Epithelial cell of proximal tubule (primary cell): ENCODE measurements at regions not wholly inside any gene's neighbourhood (a gene's known extent, or its start where the extent isn't known, plus 50 kb on each side); places are given as distances from the start of the nearest gene placed in this dataset.

Experiments used
- DNase-seq: peaks from one replicate; pipeline ENCODE4 v3.0.0-alpha.2; 2011; ENCODE audit warnings: low read depth
- H3K4me3 ChIP-seq: 2 replicates; pipeline ENCODE4 v1.5.1; 2011; ENCODE audit warnings: low read depth, mild to moderate bottlenecking, low read length
- CTCF ChIP-seq: conservative IDR thresholded peaks from 2 replicates; pipeline ENCODE4 v1.5.1; 2012; ENCODE audit warnings: low read depth, mild to moderate bottlenecking, low read length

- DNase-seq: no peak
- no peak overlapping the region for H3K4me3 ChIP-seq
- TF ChIP-seq CTCF: no peak
Measured at GRCh38 chr19:5290336-5291262, 50.0 kb downstream of the PTPRS start.

GRCh38 chr19:5289060-5289990, 51.3 kb downstream of the PTPRS start:
- H3K4me3 ChIP-seq: no peak overlapping the region
- no peak for TF ChIP-seq CTCF
- DNase-seq: no peak

GRCh38 chr19:5288347-5288739, 52.3 kb downstream of the PTPRS start:
- H3K4me3 ChIP-seq: no peak overlapping the region
- no peak for DNase-seq
- no peak for TF ChIP-seq CTCF

DNA sequence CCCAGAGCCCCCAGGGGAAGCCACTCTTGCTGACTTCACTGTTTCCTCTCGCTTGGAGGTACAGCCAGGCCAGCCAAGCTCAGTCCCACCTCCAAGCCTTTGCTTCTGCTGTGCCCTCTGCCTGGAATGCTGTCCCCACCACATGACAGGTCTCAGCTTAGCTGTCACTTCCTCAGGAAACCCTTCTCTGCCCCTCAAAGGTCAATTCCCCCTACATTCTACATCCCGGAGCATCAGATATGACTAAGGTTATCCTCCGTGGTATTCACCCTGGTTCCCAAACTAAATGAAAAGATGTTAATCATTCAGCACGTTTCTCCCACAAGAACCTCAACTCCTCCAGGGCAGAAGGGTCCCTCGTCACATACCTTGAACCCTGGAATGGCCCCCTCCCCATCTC, 53.5 kb downstream of the PTPRS start:
- H3K4me3 ChIP-seq: no peak overlapping the region
- DNase-seq: no peak
- no peak for TF ChIP-seq CTCF

DNA sequence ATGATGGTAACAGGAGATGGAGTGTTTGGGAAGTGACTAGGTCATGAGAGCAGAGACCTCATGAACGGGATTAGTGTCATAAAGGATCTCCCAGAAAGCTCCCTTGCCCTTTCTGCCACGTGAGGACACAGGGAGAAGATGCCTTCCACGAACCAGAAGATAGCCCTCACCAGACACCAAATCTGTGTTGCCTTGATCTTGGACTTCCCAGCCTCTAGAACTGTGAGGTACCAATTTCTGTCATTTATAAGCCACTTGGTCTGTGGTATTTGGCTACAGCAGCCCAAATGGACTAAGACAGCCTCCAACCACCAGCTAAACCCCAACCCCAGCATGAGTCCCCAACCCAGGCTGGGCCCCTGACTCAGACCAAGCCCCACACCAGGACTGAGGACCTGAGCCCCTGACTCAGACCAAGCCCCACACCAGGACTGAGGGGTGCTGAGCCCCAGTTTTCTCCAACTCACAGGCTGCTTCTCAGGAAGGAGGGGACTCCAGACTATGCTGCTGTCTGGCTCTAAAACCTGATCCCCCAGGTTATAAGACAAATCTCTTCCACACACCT, 54.1 kb downstream of the PTPRS start:
- no peak for DNase-seq
- TF ChIP-seq CTCF: no peak
- H3K4me3 ChIP-seq: no peak overlapping the region

- DNase-seq: no peak
- H3K4me3 ChIP-seq: no peak overlapping the region
- TF ChIP-seq CTCF: no peak
Measured at GRCh38 chr19:5285955-5286354, 54.7 kb downstream of the PTPRS start.
